HEK293T (cell line): ENCODE measurements at regions not wholly inside any gene's neighbourhood (a gene's known extent, or its start where the extent isn't known, plus 50 kb on each side); places are given as distances from the start of the nearest gene placed in this dataset.
"Not testable (repeated sequence)": the region's sequence is repeated elsewhere in the genome, so short reads cannot be mapped to it uniquely, and the experiment has no call there.

Source experiments
- ARNT ChIP-seq: fragments of 450-650 bp; IDR thresholded peaks from 2 replicates; pipeline ENCODE4 v1.6.1; 2017; ENCODE audit warnings: mild to moderate bottlenecking
- BHLHE40 ChIP-seq: fragments of 450-650 bp; IDR thresholded peaks from 2 replicates; pipeline ENCODE4 v1.6.1; 2016; ENCODE audit warnings: mild to moderate bottlenecking, moderate library complexity, borderline replicate concordance
- CTBP1 ChIP-seq: fragments of 450-650 bp; IDR thresholded peaks from 2 replicates; pipeline ENCODE4 v1.6.1; 2016; ENCODE audit warnings: borderline replicate concordance
- FOXM1 ChIP-seq: fragments of 450-650 bp; IDR thresholded peaks from 2 replicates; pipeline ENCODE4 v1.6.1; 2017; ENCODE audit warnings: mild to moderate bottlenecking, borderline replicate concordance
- SP1 ChIP-seq: fragments of 450-650 bp; IDR thresholded peaks from 2 replicates; pipeline ENCODE4 v1.6.1; 2017
- ZNF384 ChIP-seq: fragments of 450-650 bp; IDR thresholded peaks from 2 replicates; pipeline ENCODE4 v1.6.1; 2016

DNA sequence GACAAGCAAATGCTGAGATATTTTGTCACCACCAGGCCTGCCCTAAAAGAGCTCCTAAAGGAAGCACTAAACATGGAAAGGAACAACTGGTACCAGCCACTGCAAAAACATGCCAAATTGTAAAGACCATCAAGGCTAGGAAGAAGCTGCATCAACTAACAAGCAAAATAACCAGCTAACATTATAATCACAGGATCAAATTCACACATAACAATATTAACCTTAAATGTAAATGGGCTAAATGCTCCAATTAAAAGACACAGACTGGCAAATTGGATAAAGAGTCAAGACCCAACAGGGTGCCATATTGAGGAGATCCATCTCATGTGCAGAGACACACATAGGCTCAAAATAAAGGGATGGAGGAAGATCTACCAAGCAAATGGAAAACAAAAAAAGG lies 63.1 kb upstream of the LHFPL2 start:
- TF ChIP-seq SP1, ZNF384, ARNT, BHLHE40, FOXM1, CTBP1: not testable (repeated sequence)
